OCI-LY7 (cell line): ENCODE measurements at regions not wholly inside any gene's neighbourhood (a gene's known extent, or its start where the extent isn't known, plus 50 kb on each side); places are given as distances from the start of the nearest gene placed in this dataset.

Experiments
- BruUV-seq: library from RNA; stranded (reverse); fragments of 400-500 nt; replicated peaks from 2 replicates; lab custom pipeline; 2021; lab: Mats Ljungman, UMichigan
- CTCF ChIA-PET: fragments of 300-600 bp; sonication (Branson Sonifier 250); formaldehyde crosslinking; loops from one replicate; lab custom pipeline; 2022; ENCODE audit warnings: antibody characterized with exemption; ENCODE audit not compliant: unreplicated experiment; lab: Charles Lee
- POLR2A ChIA-PET: fragments of 300-600 bp; sonication (Branson Sonifier 250); formaldehyde crosslinking; loops from one replicate; lab custom pipeline; 2022; ENCODE audit warnings: antibody characterized with exemption; lab: Charles Lee
- DNase-seq: peaks from one replicate; pipeline ENCODE4 v3.0.0-alpha.2; 2015; ENCODE audit warnings: low spot score
- H2AFZ ChIP-seq: fragments of 200-600 bp; sonication (generic), shearing (Covaris generic); 2 replicates; pipeline ENCODE4 v1.6.1; 2014; ENCODE audit warnings: mild to moderate bottlenecking, antibody characterized with exemption, low read length, moderate library complexity
- H3K27ac ChIP-seq: fragments of 200-600 bp; sonication (generic); 2 replicates; pipeline ENCODE4 v1.5.1; 2014; ENCODE audit warnings: mixed run types, low read depth, mild to moderate bottlenecking, moderate library complexity, low read length, inconsistent platforms; ENCODE audit not compliant: poor library complexity, severe bottlenecking
- H3K36me3 ChIP-seq: fragments of 200-600 bp; sonication (generic); 2 replicates; pipeline ENCODE4 v1.6.1; 2014; ENCODE audit warnings: mild to moderate bottlenecking, antibody characterized with exemption, low read length, moderate library complexity, mixed read lengths; ENCODE audit not compliant: insufficient read depth
- H3K4me1 ChIP-seq: fragments of 200-600 bp; sonication (generic); 2 replicates; pipeline ENCODE4 v1.5.1; 2014; ENCODE audit warnings: mild to moderate bottlenecking, low read length; ENCODE audit not compliant: insufficient read depth, poor library complexity, severe bottlenecking
- H3K4me2 ChIP-seq: fragments of 200-600 bp; sonication (generic); 2 replicates; pipeline ENCODE4 v1.6.1; 2014; ENCODE audit warnings: mild to moderate bottlenecking, low read length
- H3K4me3 ChIP-seq: fragments of 200-600 bp; sonication (generic); 2 replicates; pipeline ENCODE4 v1.5.1; 2014; ENCODE audit warnings: mild to moderate bottlenecking, low read depth, low read length; ENCODE audit not compliant: poor library complexity, severe bottlenecking
- H3K79me2 ChIP-seq: fragments of 200-600 bp; sonication (generic); 2 replicates; pipeline ENCODE4 v1.6.1; 2016; ENCODE audit warnings: low read depth, mild to moderate bottlenecking, low read length, moderate library complexity, mixed read lengths; ENCODE audit not compliant: insufficient read depth
- H3K9me2 ChIP-seq: fragments of 200-600 bp; sonication (generic); 2 replicates; pipeline ENCODE4 v1.6.1; 2016; ENCODE audit warnings: mild to moderate bottlenecking, low read length, mixed read lengths; ENCODE audit not compliant: insufficient read depth
- H3K9me3 ChIP-seq: fragments of 200-600 bp; sonication (generic); 2 replicates; pipeline ENCODE4 v1.6.1; 2014; ENCODE audit warnings: mild to moderate bottlenecking, mixed run types, low read length, mixed read lengths
- H4K20me1 ChIP-seq: fragments of 200-600 bp; sonication (generic); 2 replicates; pipeline ENCODE4 v1.6.1; 2014; ENCODE audit warnings: mild to moderate bottlenecking, antibody characterized with exemption, low read length, moderate library complexity, mixed read lengths; ENCODE audit not compliant: insufficient read depth
- EZH2phosphoT487 ChIP-seq: fragments of 200-600 bp; sonication (generic); IDR thresholded peaks from 2 replicates; pipeline ENCODE4 v1.6.1; 2018; ENCODE audit warnings: low read depth, borderline replicate concordance, mild to moderate bottlenecking, mixed run types, antibody characterized with exemption, low read length, moderate library complexity, mixed read lengths
- intact Hi-C: fragments of 100-400 bp; cut with micrococcal nuclease; formaldehyde crosslinking; loops from one replicate; pipeline ENCODE4 v1.10.0; 2022; ENCODE audit not compliant: unreplicated experiment
- TF ChIP-seq, protein P1 (sequence below): fragments of 200-600 bp; sonication (generic); conservative IDR thresholded peaks from 2 replicates; pipeline ENCODE4 v1.5.1; 2014; ENCODE audit warnings: mild to moderate bottlenecking, antibody characterized with exemption, low read length, moderate library complexity, mixed read lengths

DNA sequence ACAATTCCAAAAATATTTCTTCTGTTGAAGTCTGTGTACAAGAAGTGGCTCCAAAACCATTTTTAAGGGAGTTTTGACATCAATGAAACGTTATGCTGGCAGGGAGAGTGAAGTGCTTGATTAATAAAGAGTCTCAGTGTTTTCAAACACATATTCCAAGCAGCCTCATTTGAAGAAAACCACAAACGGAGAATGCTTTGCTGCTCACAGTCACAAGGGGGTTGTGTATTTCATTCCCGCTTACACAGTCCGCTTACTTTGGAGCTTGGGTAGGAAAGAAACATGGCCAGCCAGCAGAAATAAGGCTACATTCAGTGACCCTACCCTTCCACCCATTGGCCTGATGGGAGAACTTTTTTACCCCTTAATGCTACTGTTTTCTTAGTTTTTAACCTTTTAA is 586.2 kb downstream of the RAB28 start:
- no peaks in the 10 kb centered on the region for H3K9me3 ChIP-seq
- ChIA-PET POLR2A (no interaction called here), CTCF (no interaction called here)
- no peaks in the 10 kb centered on the region for H3K79me2 ChIP-seq
- no peak for TF ChIP-seq EZH2phosphoT487
- TF ChIP-seq, protein P1, sequence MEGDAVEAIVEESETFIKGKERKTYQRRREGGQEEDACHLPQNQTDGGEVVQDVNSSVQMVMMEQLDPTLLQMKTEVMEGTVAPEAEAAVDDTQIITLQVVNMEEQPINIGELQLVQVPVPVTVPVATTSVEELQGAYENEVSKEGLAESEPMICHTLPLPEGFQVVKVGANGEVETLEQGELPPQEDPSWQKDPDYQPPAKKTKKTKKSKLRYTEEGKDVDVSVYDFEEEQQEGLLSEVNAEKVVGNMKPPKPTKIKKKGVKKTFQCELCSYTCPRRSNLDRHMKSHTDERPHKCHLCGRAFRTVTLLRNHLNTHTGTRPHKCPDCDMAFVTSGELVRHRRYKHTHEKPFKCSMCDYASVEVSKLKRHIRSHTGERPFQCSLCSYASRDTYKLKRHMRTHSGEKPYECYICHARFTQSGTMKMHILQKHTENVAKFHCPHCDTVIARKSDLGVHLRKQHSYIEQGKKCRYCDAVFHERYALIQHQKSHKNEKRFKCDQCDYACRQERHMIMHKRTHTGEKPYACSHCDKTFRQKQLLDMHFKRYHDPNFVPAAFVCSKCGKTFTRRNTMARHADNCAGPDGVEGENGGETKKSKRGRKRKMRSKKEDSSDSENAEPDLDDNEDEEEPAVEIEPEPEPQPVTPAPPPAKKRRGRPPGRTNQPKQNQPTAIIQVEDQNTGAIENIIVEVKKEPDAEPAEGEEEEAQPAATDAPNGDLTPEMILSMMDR, result no peak
- H2AFZ ChIP-seq, result no peak overlapping the region
- intact Hi-C loops, result no loop called here
- H4K20me1 ChIP-seq, result no peaks in the 10 kb centered on the region
- H3K36me3 ChIP-seq, result no peaks in the 10 kb centered on the region
- no peak for DNase-seq
- no peak overlapping the region for H3K4me3 ChIP-seq
- H3K4me2 ChIP-seq, result no peak overlapping the region
- no peaks in the 10 kb centered on the region for H3K9me2 ChIP-seq
- H3K4me1 ChIP-seq, result no peaks in the 10 kb centered on the region
- no peak overlapping the region for H3K27ac ChIP-seq
- no TSS peak for BruUV-seq

DNA sequence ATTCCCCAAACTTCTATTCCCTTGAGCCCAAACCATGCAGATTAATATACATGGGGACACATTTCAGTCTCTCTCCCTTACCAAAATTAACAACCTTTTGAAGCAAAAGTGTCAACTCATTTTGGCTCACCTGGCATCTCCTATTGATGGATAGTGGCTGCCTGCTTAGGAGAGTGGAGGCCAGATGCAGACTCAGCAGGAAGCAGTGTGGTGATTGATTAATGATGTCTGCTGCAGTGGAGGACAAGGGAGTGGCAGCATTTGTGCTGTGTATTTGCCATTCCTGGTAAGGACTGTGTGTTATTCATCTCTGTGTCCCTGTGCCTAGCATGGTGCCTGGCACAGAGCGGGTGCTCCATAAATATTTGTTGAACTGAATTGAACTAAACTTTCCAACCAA is 590.1 kb downstream of the RAB28 start:
- Histone ChIP-seq H3K4me1 (no peaks in the 10 kb centered on the region), H3K4me2 (no peak overlapping the region), H4K20me1 (no peaks in the 10 kb centered on the region), H2AFZ (no peak overlapping the region), H3K9me2 (no peaks in the 10 kb centered on the region), H3K4me3 (no peak overlapping the region), H3K9me3 (no peaks in the 10 kb centered on the region), H3K27ac (no peak overlapping the region), H3K79me2 (no peaks in the 10 kb centered on the region), H3K36me3 (no peaks in the 10 kb centered on the region)
- POLR2A ChIA-PET, result no interaction called here
- intact Hi-C loops, result no loop called here
- CTCF ChIA-PET, result no interaction called here
- BruUV-seq, result no TSS peak
- TF ChIP-seq, protein P1, result no peak
- no peak for TF ChIP-seq EZH2phosphoT487
- no peak for DNase-seq

DNA sequence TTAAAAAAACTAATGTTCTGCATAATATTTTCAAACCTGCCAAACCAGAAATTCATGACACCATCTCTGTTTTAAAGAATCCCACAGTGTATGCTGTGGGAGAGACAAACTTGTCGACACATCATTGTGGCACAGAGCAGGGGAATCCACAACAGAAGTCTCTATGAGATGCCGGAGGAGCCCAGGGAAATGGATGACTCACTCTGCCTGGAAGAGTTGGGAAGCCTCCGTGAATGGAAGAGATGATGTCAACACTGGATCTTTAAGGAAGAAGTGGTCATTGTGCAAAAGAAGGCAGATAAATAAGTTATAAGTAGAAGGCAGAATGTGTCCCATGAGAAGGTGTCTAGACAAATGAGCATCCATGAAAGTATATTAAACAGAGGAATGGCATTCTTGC is 595.1 kb downstream of the RAB28 start:
- Histone ChIP-seq H3K36me3 (no peaks in the 10 kb centered on the region), H3K9me2 (no peaks in the 10 kb centered on the region), H3K4me1 (no peaks in the 10 kb centered on the region), H3K79me2 (no peaks in the 10 kb centered on the region), H3K27ac (no peak overlapping the region), H2AFZ (no peak overlapping the region), H3K9me3 (no peaks in the 10 kb centered on the region), H3K4me2 (no peak overlapping the region), H3K4me3 (no peak overlapping the region), H4K20me1 (no peaks in the 10 kb centered on the region)
- no peak for DNase-seq
- intact Hi-C loops, result no loop called here
- no peak for TF ChIP-seq EZH2phosphoT487
- TF ChIP-seq, protein P1, result no peak
- POLR2A ChIA-PET, result no interaction called here
- BruUV-seq, result no TSS peak
- CTCF ChIA-PET, result no interaction called here
